ENCODE measurements at regions not wholly inside any gene's neighbourhood (a gene's known extent, or its start where the extent isn't known, plus 50 kb on each side); places are given as distances from the start of the nearest gene placed in this dataset.

GRCh38 chr12:59194794-59195193 is 274.5 kb upstream of the LRIG3 start:
- TF ChIP-seq FOXM1 (IDR thresholded peaks at IDR 0.05; ENCODE audit: low read depth, low read length) (no peak), POLR2A (IDR thresholded peaks at IDR 0.05; ENCODE audit: low read depth, low read length) (no peak), IRF4 (IDR thresholded peaks at IDR 0.05; ENCODE audit: low read depth, low read length) (no peak), JUNB (IDR thresholded peaks at IDR 0.05) (no peak), JUND (IDR thresholded peaks at IDR 0.05; ENCODE audit: low read depth, low read length) (no peak), CTCF (IDR thresholded peaks at IDR 0.05 in 2 of 3, conservative IDR thresholded peaks at IDR 0.05 in 1 of 3; ENCODE audit: control insufficient read depth in 2 of 3, extremely low read depth in 1 of 3, insufficient read depth in 1 of 3, low read depth in 3 of 3, low read length in 3 of 3) (no peak), EZH2 (IDR thresholded peaks at IDR 0.05; ENCODE audit: borderline replicate concordance, control insufficient read depth, low read depth, low read length) (no peak), POLR2AphosphoS5 (IDR thresholded peaks at IDR 0.05; ENCODE audit: low read length) (no peak)
- TF ChIP-seq, protein P1, sequence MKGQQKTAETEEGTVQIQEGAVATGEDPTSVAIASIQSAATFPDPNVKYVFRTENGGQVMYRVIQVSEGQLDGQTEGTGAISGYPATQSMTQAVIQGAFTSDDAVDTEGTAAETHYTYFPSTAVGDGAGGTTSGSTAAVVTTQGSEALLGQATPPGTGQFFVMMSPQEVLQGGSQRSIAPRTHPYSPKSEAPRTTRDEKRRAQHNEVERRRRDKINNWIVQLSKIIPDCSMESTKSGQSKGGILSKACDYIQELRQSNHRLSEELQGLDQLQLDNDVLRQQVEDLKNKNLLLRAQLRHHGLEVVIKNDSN (IDR thresholded peaks at IDR 0.05; ENCODE audit: borderline replicate concordance, extremely low read length, insufficient read depth, low read depth, low read length), result no peak

All from GM12878 (cell line).